ENCODE measurements at regions not wholly inside any gene's neighbourhood (a gene's known extent, or its start where the extent isn't known, plus 50 kb on each side); places are given as distances from the start of the nearest gene placed in this dataset.
A peak's percentile ranks its signal among the peaks of the same experiment; 100 is the strongest.

DNA sequence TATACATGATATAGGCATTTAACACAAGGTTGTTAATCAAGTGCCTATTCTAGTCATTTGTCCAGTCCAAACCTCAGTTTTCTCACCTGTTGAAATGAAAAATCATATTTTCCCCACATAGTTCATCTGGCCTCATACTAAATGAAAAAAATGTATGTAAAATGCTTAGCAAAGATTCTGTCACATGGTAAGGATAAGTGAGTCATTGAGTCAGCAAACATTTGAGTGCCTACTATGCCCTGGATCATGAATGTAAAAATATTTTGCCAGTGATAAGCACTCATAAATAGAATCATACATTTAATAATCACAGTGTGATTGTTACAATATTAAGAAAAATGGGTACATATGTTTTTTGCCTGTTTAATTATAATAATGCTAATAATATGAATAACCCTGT is 181.2 kb upstream of the PAPPA start:
- no peaks in the 10 kb centered on the region for H3K27me3 ChIP-seq (ENCODE audit: insufficient read depth, low read length)
- H3K4me3 ChIP-seq (ENCODE audit: low read depth, low read length), result no peak overlapping the region
- no peaks in the 10 kb centered on the region for H3K36me3 ChIP-seq (ENCODE audit: insufficient read depth, low read length)
- H3K79me2 ChIP-seq (ENCODE audit: control insufficient read depth, insufficient read depth, low read length, unreplicated experiment), result no peaks in the 10 kb centered on the region
- H3K4me1 ChIP-seq (ENCODE audit: control insufficient read depth, insufficient read depth, low read length, unreplicated experiment), result peaks cover 19% of the 10 kb centered on the region
- peak overlapping the region; percentile 1 for H2AFZ ChIP-seq (ENCODE audit: low read length, unreplicated experiment)
- peak overlapping the region; percentile 33 for H3K27ac ChIP-seq (ENCODE audit: low read depth, low read length)

DNA sequence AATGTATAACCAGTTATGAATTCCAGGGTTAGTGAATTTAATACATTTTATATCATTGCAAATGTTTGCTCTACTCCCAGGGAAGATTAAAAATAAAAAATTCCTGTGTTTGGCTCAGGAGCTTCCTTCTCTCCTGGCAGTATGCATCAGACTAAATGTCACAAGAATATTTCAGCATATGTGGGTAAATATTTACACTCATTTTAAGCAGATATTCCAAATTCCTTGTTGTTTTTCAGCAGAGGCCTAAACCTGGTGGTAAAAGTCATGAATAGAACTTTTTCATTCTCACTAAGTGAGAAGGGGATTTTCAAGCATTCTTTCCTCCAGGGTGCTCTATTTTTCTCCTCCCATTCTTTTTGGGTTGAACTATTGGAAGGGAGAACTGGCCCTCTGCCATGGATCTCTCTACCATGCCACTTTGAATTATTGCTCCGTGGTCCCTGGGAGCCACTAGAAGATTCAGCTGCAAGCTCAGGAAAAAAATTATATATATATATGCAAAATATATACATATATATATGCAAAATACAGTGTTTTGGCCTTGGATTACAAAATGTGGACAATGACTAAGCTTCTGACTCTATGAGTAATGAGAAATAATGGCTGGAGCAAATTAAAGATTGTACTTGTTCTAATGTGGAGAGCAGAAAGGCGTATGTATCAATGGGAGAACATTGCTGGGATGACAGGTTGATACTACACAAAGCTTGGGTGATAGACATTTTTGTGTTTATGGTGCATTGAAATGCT is 180.6 kb upstream of the PAPPA start:
- Histone ChIP-seq H3K4me3 (ENCODE audit: low read depth, low read length) (no peak overlapping the region), H3K79me2 (ENCODE audit: control insufficient read depth, insufficient read depth, low read length, unreplicated experiment) (no peaks in the 10 kb centered on the region), H3K4me1 (ENCODE audit: control insufficient read depth, insufficient read depth, low read length, unreplicated experiment) (peaks cover 19% of the 10 kb centered on the region), H3K27ac (ENCODE audit: low read depth, low read length) (peak overlapping the region; percentile 33), H3K27me3 (ENCODE audit: insufficient read depth, low read length) (no peaks in the 10 kb centered on the region), H2AFZ (ENCODE audit: low read length, unreplicated experiment) (peak overlapping the region; percentile 1), H3K36me3 (ENCODE audit: insufficient read depth, low read length) (no peaks in the 10 kb centered on the region)

DNA sequence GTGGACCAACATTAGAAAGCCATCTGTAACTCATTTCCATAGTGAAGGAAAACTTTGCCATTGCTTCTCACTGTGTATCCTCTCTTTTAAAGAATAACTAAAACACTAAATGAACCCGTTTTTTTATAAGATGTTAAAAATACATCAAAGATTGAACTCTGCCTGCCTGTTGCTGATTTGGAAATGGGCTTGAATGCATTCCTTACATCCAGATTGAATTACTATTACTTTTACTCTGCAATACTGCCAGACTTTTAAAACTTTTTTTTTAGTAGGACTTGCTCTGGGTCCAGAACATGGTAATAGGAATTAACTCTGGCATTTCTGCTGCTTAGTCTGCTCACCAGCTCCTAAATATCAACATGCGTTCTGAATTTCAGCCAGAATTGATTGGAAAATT is 176.8 kb upstream of the PAPPA start:
- Histone ChIP-seq H3K4me3 (ENCODE audit: low read depth, low read length) (no peak overlapping the region), H3K27me3 (ENCODE audit: insufficient read depth, low read length) (no peaks in the 10 kb centered on the region), H2AFZ (ENCODE audit: low read length, unreplicated experiment) (no peak overlapping the region), H3K4me1 (ENCODE audit: control insufficient read depth, insufficient read depth, low read length, unreplicated experiment) (peaks cover 19% of the 10 kb centered on the region), H3K79me2 (ENCODE audit: control insufficient read depth, insufficient read depth, low read length, unreplicated experiment) (no peaks in the 10 kb centered on the region), H3K36me3 (ENCODE audit: insufficient read depth, low read length) (no peaks in the 10 kb centered on the region), H3K27ac (ENCODE audit: low read depth, low read length) (no peak overlapping the region)

DNA sequence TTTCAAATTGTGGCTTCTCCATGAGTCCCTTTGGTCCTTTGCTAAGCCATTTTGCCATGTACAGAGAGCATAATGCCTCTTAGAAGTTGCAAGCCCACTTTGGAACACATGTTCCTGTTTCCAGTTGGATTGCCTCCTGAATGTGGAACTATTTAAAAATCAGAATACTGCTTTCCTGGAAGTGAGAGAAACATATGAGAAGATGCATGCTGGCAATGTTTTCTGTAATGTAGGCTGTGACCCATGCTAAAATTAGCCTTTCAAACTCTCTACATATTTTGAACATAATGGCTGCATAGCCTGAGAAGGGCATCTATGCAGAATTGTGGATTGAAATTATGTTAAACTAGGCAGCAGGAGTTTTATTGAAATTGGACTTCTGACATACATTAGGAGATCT is 175.5 kb upstream of the PAPPA start:
- Histone ChIP-seq H3K36me3 (ENCODE audit: insufficient read depth, low read length) (no peaks in the 10 kb centered on the region), H3K27ac (ENCODE audit: low read depth, low read length) (no peak overlapping the region), H3K4me1 (ENCODE audit: control insufficient read depth, insufficient read depth, low read length, unreplicated experiment) (peaks cover 7% of the 10 kb centered on the region), H3K79me2 (ENCODE audit: control insufficient read depth, insufficient read depth, low read length, unreplicated experiment) (no peaks in the 10 kb centered on the region), H2AFZ (ENCODE audit: low read length, unreplicated experiment) (no peak overlapping the region), H3K27me3 (ENCODE audit: insufficient read depth, low read length) (no peaks in the 10 kb centered on the region), H3K4me3 (ENCODE audit: low read depth, low read length) (no peak overlapping the region)

DNA sequence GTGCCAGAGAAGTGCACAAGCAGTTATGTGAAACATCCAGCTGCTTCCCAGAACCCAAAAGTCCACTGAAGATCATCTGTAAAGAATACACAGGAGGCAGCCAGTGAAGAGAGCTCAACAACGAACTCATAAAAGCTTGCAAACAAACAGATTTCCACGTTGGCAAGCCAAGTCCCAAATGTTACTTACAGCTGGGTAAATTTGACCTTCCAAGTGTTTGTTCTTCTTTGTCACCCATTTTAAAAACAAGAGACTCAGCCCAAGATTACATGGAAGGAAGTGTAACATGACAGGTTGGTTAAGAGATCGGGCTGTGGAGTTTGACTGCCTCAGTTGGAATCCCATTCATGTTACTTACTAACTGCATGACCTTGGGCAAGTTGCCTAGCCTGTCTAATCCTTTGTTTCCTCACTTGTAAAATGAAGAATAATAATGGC is 174.9 kb upstream of the PAPPA start:
- Histone ChIP-seq H3K36me3 (ENCODE audit: insufficient read depth, low read length) (no peaks in the 10 kb centered on the region), H3K4me1 (ENCODE audit: control insufficient read depth, insufficient read depth, low read length, unreplicated experiment) (peaks cover 2% of the 10 kb centered on the region), H3K27me3 (ENCODE audit: insufficient read depth, low read length) (no peaks in the 10 kb centered on the region), H3K79me2 (ENCODE audit: control insufficient read depth, insufficient read depth, low read length, unreplicated experiment) (no peaks in the 10 kb centered on the region), H2AFZ (ENCODE audit: low read length, unreplicated experiment) (no peak overlapping the region), H3K4me3 (ENCODE audit: low read depth, low read length) (no peak overlapping the region), H3K27ac (ENCODE audit: low read depth, low read length) (no peak overlapping the region)

DNA sequence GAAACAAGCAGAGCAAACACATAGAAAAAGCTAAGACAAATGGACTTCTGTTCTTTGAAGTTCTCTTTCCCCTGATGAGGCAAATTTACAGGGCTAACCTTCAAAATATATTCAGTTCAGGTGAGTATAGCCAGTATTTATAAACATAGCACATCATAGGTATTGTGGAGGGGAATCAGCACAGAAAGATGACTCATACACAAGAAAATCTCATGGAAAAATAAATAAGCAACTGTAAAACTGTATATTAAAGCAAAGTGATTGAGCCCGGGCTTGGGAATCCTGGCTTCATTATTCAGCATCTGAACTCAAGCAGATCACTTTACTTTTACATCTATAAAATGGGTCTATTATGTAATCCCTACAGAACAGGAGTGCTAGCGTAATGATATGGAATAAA is 173.5 kb upstream of the PAPPA start:
- H3K27ac ChIP-seq (ENCODE audit: low read depth, low read length), result no peak overlapping the region
- H3K4me1 ChIP-seq (ENCODE audit: control insufficient read depth, insufficient read depth, low read length, unreplicated experiment), result no peaks in the 10 kb centered on the region
- no peaks in the 10 kb centered on the region for H3K79me2 ChIP-seq (ENCODE audit: control insufficient read depth, insufficient read depth, low read length, unreplicated experiment)
- H3K4me3 ChIP-seq (ENCODE audit: low read depth, low read length), result no peak overlapping the region
- no peaks in the 10 kb centered on the region for H3K36me3 ChIP-seq (ENCODE audit: insufficient read depth, low read length)
- H3K27me3 ChIP-seq (ENCODE audit: insufficient read depth, low read length), result no peaks in the 10 kb centered on the region
- H2AFZ ChIP-seq (ENCODE audit: low read length, unreplicated experiment), result no peak overlapping the region

DNA sequence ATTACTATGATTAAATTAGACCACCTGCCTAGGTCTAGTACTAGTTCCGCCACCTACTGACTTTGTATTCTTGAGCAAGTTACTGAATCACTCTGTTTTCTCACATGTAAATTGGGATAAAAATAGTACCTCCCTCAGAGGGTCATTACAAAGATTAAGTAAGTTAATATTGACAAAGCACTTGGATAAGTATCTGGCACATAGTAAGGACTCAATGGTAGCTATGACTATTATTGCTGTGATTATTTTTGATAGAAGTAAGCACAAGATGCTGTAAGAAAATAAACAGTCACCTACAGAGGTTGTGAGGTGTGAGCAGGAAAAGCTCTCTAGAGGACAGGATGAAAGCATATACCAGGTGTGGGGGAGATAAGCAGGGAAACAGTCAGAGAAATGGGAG is 173.1 kb upstream of the PAPPA start:
- H3K79me2 ChIP-seq (ENCODE audit: control insufficient read depth, insufficient read depth, low read length, unreplicated experiment), result no peaks in the 10 kb centered on the region
- no peaks in the 10 kb centered on the region for H3K27me3 ChIP-seq (ENCODE audit: insufficient read depth, low read length)
- no peaks in the 10 kb centered on the region for H3K36me3 ChIP-seq (ENCODE audit: insufficient read depth, low read length)
- H3K27ac ChIP-seq (ENCODE audit: low read depth, low read length), result no peak overlapping the region
- H2AFZ ChIP-seq (ENCODE audit: low read length, unreplicated experiment), result no peak overlapping the region
- H3K4me1 ChIP-seq (ENCODE audit: control insufficient read depth, insufficient read depth, low read length, unreplicated experiment), result no peaks in the 10 kb centered on the region
- no peak overlapping the region for H3K4me3 ChIP-seq (ENCODE audit: low read depth, low read length)

DNA sequence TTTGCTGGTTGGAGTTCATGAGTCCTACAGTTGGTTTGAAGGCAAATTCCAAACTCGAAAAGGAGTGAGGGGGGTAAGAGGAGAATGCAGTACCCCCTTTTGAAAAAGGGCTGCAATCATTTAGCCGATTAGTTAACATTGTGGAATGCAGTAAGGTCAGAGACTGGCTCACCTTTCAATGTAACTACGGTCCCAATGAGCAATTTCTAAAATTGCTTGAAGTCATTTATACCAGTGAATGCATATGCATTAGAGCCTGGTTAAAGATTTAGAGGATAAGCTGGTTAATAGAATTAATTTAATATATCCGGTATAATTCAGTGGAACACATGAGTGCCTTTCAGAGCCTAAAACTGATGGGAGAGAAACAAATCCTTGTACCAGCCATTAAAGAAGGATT is 172.6 kb upstream of the PAPPA start:
- Histone ChIP-seq H3K27me3 (ENCODE audit: insufficient read depth, low read length) (no peaks in the 10 kb centered on the region), H3K36me3 (ENCODE audit: insufficient read depth, low read length) (no peaks in the 10 kb centered on the region), H2AFZ (ENCODE audit: low read length, unreplicated experiment) (no peak overlapping the region), H3K4me1 (ENCODE audit: control insufficient read depth, insufficient read depth, low read length, unreplicated experiment) (no peaks in the 10 kb centered on the region), H3K79me2 (ENCODE audit: control insufficient read depth, insufficient read depth, low read length, unreplicated experiment) (no peaks in the 10 kb centered on the region), H3K27ac (ENCODE audit: low read depth, low read length) (no peak overlapping the region), H3K4me3 (ENCODE audit: low read depth, low read length) (no peak overlapping the region)

DNA sequence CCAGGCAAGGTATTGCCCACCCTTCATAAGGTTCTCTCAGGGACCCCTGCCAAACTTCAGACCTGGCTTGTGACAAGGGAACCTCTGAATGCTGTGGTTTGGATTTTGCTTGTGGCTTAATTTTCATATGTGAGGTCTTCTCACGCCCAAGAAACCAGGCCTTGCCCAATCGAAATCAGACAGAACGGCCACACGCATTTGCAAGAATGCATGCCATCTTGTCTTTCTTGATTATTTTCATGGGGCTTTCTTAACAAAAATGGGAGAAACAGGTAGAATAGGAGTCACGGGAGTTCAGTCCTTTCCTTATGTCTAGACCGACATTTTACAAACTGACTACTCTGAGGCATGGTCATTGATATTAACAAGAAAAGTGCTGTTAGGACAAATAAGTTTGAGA is 170.2 kb upstream of the PAPPA start:
- H3K79me2 ChIP-seq (ENCODE audit: control insufficient read depth, insufficient read depth, low read length, unreplicated experiment), result no peaks in the 10 kb centered on the region
- H3K4me1 ChIP-seq (ENCODE audit: control insufficient read depth, insufficient read depth, low read length, unreplicated experiment), result no peaks in the 10 kb centered on the region
- no peaks in the 10 kb centered on the region for H3K36me3 ChIP-seq (ENCODE audit: insufficient read depth, low read length)
- no peak overlapping the region for H3K27ac ChIP-seq (ENCODE audit: low read depth, low read length)
- no peak overlapping the region for H3K4me3 ChIP-seq (ENCODE audit: low read depth, low read length)
- no peak overlapping the region for H2AFZ ChIP-seq (ENCODE audit: low read length, unreplicated experiment)
- H3K27me3 ChIP-seq (ENCODE audit: insufficient read depth, low read length), result no peaks in the 10 kb centered on the region

DNA sequence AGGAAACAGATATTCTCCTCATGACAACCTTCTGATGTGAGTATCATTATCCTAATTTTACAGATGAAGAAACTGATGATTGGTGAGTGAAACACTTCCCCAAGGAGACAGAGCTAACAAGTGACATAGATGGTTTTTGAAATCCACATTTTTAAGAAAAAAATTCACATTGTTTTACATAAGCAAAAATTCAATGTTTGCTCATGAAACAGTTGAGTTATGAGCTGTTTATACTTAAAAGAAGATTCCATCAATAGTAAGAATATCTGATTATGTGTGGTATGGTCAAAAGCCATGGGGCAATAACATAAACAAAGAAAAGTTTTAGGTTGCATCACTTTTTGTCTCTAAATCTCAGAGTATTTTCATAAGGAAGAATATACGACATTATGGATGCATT is 167.9 kb upstream of the PAPPA start:
- Histone ChIP-seq H3K36me3 (ENCODE audit: insufficient read depth, low read length) (no peaks in the 10 kb centered on the region), H3K79me2 (ENCODE audit: control insufficient read depth, insufficient read depth, low read length, unreplicated experiment) (no peaks in the 10 kb centered on the region), H3K27me3 (ENCODE audit: insufficient read depth, low read length) (no peaks in the 10 kb centered on the region), H3K4me1 (ENCODE audit: control insufficient read depth, insufficient read depth, low read length, unreplicated experiment) (no peaks in the 10 kb centered on the region), H3K27ac (ENCODE audit: low read depth, low read length) (no peak overlapping the region), H2AFZ (ENCODE audit: low read length, unreplicated experiment) (no peak overlapping the region), H3K4me3 (ENCODE audit: low read depth, low read length) (no peak overlapping the region)

DNA sequence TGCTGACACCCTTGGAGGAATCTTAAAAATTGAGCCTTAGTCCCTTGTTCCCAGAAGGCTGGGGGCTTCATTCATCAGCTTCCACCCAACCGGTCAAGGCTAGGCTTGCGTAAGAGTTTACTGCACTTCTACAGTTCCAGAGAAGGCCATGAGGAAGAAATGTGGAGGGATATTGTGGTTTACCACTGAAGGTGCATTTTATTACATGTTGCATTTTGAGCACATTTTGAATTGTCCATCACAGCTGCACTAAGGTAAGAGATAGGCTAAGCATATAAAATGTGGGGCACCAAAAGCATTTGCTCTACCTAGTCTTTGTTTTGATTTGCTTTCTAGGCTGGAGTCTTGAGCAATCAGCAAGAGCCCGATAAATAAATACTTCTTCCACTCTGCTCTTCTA is 167.1 kb upstream of the PAPPA start:
- Histone ChIP-seq H3K4me1 (ENCODE audit: control insufficient read depth, insufficient read depth, low read length, unreplicated experiment) (no peaks in the 10 kb centered on the region), H2AFZ (ENCODE audit: low read length, unreplicated experiment) (no peak overlapping the region), H3K27ac (ENCODE audit: low read depth, low read length) (no peak overlapping the region), H3K27me3 (ENCODE audit: insufficient read depth, low read length) (no peaks in the 10 kb centered on the region), H3K4me3 (ENCODE audit: low read depth, low read length) (no peak overlapping the region), H3K79me2 (ENCODE audit: control insufficient read depth, insufficient read depth, low read length, unreplicated experiment) (no peaks in the 10 kb centered on the region), H3K36me3 (ENCODE audit: insufficient read depth, low read length) (no peaks in the 10 kb centered on the region)
